IMR-90 (cell line): ENCODE measurements at regions not wholly inside any gene's neighbourhood (a gene's known extent, or its start where the extent isn't known, plus 50 kb on each side); places are given as distances from the start of the nearest gene placed in this dataset.

Experiments used
- CEBPB ChIP-seq: IDR thresholded peaks from 2 replicates; pipeline ENCODE4 v1.6.1; 2012; ENCODE audit warnings: low read depth, low read length, improper control_type of control experiment
- FOS ChIP-seq: fragments of 150-350 bp; IDR thresholded peaks from 2 replicates; pipeline ENCODE4 v1.6.1; 2016; ENCODE audit warnings: low read depth, low read length
- MAFK ChIP-seq: IDR thresholded peaks from 2 replicates; pipeline ENCODE4 v1.6.1; 2012; ENCODE audit warnings: low read depth, low read length, improper control_type of control experiment
- MAZ ChIP-seq: IDR thresholded peaks from 2 replicates; pipeline ENCODE4 v1.6.1; 2012; ENCODE audit warnings: low read depth, mild to moderate bottlenecking, low read length, improper control_type of control experiment, moderate library complexity, borderline replicate concordance
- MXI1 ChIP-seq: IDR thresholded peaks from 2 replicates; pipeline ENCODE4 v1.6.1; 2012; ENCODE audit warnings: low read depth, mild to moderate bottlenecking, low read length, moderate library complexity, borderline replicate concordance
- POLR2A ChIP-seq: IDR thresholded peaks from 2 replicates; pipeline ENCODE4 v1.6.1; 2012; ENCODE audit warnings: mild to moderate bottlenecking, low read depth, low read length
- RAD21 ChIP-seq: IDR thresholded peaks from 2 replicates; pipeline ENCODE4 v1.6.1; 2012; ENCODE audit warnings: low read length, improper control_type of control experiment
- RFX5 ChIP-seq: IDR thresholded peaks from 2 replicates; pipeline ENCODE4 v1.8.0; 2012; ENCODE audit warnings: low read depth, mild to moderate bottlenecking, low read length, moderate library complexity
- SMC3 ChIP-seq: fragments of 150-350 bp; IDR thresholded peaks from 2 replicates; pipeline ENCODE4 v1.6.1; 2016; ENCODE audit warnings: low read depth, mild to moderate bottlenecking, antibody characterized with exemption, low read length, moderate library complexity
- TF ChIP-seq, protein P1 (sequence below): conservative IDR thresholded peaks from 2 replicates; pipeline ENCODE4 v1.5.1; 2012; ENCODE audit warnings: mild to moderate bottlenecking, low read depth, low read length, improper control_type of control experiment
- TF ChIP-seq, protein P2 (sequence below): fragments of 150-350 bp; IDR thresholded peaks from 2 replicates; pipeline ENCODE4 v1.6.1; 2016; ENCODE audit warnings: low read depth, mild to moderate bottlenecking, low read length, moderate library complexity, borderline replicate concordance
- TF ChIP-seq, protein P3 (sequence below): fragments of 150-350 bp; IDR thresholded peaks from 2 replicates; pipeline ENCODE4 v1.6.1; 2017; ENCODE audit warnings: mild to moderate bottlenecking, antibody characterized with exemption, low read length, low read depth

DNA sequence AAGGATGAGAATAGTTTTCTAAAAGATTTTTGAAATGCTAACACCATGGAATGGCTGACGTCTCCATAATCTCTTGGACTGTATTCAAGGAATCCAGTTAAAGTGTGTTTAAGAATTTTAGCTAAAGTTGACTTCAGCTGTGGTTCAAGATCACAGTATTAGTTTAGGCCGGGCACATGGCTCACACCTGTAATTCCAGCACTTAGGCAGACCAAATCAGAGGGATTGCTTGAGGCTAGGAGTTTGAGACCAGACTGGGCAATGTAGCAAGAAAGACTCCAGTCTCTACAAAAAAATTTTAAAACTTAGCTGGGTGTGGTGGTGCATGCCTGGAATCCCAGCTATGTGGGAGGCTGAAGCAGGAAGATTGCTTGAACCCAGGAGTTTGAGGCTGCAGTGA lies 68.2 kb downstream of the RFPL4B start:
- TF ChIP-seq, protein P1, sequence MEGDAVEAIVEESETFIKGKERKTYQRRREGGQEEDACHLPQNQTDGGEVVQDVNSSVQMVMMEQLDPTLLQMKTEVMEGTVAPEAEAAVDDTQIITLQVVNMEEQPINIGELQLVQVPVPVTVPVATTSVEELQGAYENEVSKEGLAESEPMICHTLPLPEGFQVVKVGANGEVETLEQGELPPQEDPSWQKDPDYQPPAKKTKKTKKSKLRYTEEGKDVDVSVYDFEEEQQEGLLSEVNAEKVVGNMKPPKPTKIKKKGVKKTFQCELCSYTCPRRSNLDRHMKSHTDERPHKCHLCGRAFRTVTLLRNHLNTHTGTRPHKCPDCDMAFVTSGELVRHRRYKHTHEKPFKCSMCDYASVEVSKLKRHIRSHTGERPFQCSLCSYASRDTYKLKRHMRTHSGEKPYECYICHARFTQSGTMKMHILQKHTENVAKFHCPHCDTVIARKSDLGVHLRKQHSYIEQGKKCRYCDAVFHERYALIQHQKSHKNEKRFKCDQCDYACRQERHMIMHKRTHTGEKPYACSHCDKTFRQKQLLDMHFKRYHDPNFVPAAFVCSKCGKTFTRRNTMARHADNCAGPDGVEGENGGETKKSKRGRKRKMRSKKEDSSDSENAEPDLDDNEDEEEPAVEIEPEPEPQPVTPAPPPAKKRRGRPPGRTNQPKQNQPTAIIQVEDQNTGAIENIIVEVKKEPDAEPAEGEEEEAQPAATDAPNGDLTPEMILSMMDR, result no peak
- TF ChIP-seq POLR2A (no peak), RAD21 (no peak), FOS (no peak), SMC3 (no peak), MXI1 (no peak), MAFK (no peak), MAZ (no peak), CEBPB (no peak), RFX5 (no peak)
- TF ChIP-seq, protein P2, sequence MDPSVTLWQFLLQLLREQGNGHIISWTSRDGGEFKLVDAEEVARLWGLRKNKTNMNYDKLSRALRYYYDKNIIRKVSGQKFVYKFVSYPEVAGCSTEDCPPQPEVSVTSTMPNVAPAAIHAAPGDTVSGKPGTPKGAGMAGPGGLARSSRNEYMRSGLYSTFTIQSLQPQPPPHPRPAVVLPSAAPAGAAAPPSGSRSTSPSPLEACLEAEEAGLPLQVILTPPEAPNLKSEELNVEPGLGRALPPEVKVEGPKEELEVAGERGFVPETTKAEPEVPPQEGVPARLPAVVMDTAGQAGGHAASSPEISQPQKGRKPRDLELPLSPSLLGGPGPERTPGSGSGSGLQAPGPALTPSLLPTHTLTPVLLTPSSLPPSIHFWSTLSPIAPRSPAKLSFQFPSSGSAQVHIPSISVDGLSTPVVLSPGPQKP, result no peak
- TF ChIP-seq, protein P3, sequence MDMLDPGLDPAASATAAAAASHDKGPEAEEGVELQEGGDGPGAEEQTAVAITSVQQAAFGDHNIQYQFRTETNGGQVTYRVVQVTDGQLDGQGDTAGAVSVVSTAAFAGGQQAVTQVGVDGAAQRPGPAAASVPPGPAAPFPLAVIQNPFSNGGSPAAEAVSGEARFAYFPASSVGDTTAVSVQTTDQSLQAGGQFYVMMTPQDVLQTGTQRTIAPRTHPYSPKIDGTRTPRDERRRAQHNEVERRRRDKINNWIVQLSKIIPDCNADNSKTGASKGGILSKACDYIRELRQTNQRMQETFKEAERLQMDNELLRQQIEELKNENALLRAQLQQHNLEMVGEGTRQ, result no peak
